Stimulated activated CD4-positive, alpha-beta T cell treated with anti-CD3 and anti-CD28 coated beads, TNF-alpha, amount 100 ng/mL, for 4 hours (primary cell): ENCODE measurements at regions not wholly inside any gene's neighbourhood (a gene's known extent, or its start where the extent isn't known, plus 50 kb on each side); places are given as distances from the start of the nearest gene placed in this dataset.
"Not testable (repeated sequence)": the region's sequence is repeated elsewhere in the genome, so short reads cannot be mapped to it uniquely, and the experiment has no call there.

Experiments used
- DNase-seq, 3 experiments: peaks; one replicate each; pipeline ENCODE4 v3.0.0-alpha.2; 2020; ENCODE audit warnings: low read depth in 3 of 3

- no peak for DNase-seq
Observed at GRCh38 chr13:44748439-44748838, 172.3 kb upstream of the TSC22D1 start.

- DNase-seq = no peak
Observed at GRCh38 chr13:44747179-44747578, 171.0 kb upstream of the TSC22D1 start.

- DNase-seq = no peak
Observed at GRCh38 chr13:44746690-44747089, 170.6 kb upstream of the TSC22D1 start.

DNA sequence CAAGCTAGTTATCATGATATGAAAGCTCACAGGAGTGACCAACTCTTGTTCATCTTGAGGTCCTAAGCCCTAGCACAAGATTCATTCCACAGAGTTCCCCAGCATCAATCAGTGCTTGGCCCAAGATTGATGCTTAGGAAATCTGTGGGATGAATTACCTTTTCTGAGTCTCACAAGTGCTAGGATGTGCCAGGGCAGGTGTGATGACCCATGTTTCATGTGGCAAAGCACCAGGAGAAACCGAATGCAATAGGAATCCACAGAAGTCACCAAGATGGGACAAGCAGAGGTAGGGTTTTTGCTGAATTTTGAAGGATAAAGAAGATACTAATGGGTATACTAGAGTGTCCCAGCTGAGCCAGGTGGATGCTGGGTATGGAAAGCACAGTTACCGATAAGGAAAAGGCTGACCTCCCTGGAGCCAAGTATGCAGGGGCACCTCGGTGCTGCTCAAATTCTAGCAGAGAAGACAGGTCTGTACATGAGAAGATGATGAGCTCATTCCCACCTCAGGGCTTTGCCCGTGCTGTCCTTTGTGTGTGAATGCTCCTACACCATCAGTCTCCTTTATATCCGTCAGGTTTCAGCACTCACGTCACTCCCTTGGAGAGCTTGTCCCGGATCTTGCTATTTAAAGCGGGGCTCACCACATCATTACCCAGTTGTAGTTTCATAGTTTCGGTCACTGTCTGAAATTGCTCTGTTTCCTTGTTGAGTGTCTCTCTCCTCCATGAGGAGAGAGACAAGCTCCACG, 168.9 kb upstream of the TSC22D1 start:
- no peak for DNase-seq

DNA sequence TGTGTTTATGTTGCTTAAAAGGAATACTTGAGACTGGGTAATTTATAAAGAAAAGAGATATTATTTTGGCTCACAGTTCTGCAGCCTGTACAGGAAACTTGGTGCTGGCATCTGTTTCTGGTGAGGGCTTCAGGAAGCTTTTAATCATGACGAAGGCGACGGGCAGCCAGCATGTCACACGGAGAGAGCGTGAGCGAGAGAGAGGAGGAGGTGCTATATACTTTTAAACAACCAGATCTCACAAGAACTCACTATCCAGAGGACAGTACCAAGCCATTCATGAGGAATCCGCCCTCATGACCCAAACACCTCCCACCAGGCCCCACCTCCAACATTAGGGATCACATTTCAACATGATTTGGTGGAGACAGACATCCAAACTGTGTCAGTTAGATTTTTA, 163.4 kb upstream of the TSC22D1 start:
- DNase-seq = no peak

GRCh38 chr13:44739120-44739519, 163.0 kb upstream of the TSC22D1 start:
- DNase-seq = no peak

- DNase-seq = no peak
Observed at GRCh38 chr13:44738463-44738862, 162.3 kb upstream of the TSC22D1 start.

DNA sequence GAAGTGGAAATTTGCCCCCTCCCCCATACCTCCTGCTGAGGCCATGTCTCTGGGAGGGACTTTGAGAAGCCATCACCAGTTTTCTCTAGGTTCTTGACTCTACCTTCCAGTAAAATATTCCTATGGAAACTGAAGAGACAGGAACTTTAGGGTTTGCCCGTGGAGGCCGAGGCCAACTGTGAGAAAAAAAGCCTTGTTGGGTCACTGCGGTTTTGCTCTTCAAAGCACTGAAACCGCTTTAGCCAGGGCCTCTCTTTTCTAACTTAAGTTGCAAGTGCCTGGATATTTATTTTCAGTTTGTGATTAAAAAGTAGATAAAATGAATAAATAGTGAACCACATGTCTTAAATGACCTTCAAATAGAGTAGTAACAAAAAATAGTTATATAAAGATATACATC, 159.7 kb upstream of the TSC22D1 start:
- DNase-seq = no peak

GRCh38 chr13:44734201-44734707, 158.1 kb upstream of the TSC22D1 start:
- DNase-seq = no peak

DNA sequence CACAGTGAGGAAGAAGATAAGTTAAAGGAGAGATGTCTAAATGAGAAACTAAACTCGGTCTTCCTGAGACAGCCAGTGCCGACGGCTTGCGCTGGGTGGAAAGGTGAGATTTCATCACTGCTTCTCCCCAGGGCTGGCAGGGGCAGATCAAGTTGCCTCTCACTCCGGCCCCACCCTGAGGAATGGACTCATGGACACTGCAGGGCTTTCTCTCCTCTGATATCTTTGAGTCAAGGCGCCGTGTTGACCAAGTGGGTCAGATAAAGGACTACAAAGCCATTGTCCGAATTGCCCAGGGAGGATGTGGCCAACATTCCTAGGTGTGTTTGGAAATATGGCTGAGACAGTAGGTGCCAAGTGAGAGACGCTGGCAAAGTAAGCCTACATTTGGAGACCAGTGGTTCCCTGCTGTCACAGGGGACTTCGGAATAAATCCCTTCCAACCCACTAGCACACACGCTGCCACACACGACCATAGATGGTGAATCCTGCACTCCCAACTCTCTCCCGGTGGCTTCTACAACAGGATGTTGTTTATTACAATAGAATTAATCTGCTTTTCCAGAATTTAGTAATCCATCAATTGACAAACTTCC, 156.5 kb upstream of the TSC22D1 start:
- DNase-seq = no peak

DNA sequence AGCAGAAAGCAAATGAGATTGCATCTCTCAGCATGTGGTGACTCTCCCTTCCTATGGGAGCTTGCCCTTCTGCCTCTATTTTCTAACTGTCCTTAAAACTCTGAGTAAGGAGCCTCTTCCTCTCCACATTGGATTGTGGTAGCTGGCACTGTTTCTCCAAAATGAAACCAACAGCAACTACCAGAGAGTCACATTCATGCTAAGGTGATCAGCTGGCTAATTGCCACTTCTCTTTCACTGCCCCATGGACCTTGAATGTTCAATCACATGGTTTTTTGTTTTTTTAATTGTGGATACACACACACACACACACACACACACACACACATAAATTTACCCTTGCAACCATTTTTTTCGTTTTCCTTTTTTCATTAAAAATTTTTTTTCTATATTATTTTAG, 154.7 kb upstream of the TSC22D1 start:
- no peak for DNase-seq

GRCh38 chr13:44730099-44730498, 154.0 kb upstream of the TSC22D1 start:
- DNase-seq = no peak

DNA sequence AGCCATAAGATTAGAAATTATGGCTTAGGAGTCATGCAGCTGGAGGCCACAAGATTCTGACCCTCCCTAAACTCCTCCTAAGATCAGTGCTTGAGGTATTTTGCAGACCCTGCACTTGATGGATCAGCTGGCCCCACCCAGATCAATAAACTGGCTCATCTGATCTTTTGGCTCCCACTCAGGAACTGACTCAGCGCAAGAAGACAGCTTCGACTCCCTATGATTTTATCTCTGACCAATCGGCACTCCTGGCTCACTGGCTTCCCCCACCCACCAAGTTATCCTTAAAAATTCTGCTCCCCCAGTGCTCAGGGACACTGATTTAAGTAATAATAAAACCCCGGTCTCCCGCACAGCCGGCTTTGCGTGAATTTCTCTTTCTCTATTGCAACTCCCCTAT, 151.5 kb upstream of the TSC22D1 start:
- not testable (repeated sequence) for DNase-seq

GRCh38 chr13:44726778-44727177, 150.6 kb upstream of the TSC22D1 start:
- no peak for DNase-seq

DNA sequence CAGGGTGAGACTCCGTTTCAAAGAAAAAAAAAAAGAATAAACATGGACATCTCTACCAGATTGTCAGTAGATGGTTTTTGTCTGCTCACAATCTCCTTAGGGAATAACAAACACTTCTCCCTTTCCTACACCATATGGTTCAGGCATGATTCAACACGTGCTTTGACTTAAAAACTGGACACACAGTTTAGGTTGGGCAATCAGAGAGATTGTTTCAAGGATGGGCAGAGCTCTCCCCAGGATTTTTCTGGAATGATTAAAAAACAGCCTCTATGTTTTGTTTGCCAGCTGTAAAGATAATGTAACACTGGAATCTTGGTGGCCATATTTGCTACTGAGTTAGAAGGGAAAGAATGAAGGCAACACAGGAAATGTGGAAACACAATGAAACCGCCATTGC, 150.1 kb upstream of the TSC22D1 start:
- no peak for DNase-seq

DNA sequence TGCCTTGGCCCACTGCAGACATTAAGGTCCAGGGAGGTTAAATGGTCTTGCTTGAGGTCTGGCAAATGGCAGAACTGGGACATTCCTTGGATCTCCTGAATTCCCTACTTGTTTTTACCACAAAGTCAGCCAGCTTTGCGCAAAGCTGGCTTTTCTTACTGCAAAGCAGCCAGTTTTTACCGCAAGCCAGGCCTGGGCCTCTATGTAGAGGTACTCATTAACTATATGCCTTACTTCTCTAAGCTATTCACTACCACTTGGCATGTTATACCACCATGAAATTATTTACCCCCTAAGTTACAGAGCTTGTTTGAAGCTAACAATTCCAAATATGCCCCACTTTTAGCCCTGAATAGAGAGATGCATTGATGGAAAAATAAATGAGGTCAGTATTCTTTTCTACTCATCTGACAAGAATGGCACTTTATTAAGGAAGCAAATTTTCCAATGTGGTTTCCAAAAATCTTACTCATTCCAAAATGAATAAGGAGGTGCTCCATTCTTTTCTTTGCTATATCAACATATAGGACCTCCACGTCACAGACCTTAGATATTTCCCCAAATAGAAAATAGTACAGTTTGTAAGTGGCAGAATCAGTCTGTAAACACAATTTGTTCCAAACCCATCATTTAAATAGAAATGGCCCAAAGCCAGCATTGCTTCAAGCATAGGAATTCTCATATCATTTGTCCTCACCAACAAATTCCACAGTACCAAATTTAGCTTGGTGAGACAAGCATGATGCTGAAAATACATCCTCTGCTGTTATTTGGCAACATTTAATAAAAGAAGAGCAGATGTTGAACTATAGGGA, 143.9 kb upstream of the TSC22D1 start:
- no peak for DNase-seq

GRCh38 chr13:44718467-44718866, 142.3 kb upstream of the TSC22D1 start:
- no peak for DNase-seq

DNA sequence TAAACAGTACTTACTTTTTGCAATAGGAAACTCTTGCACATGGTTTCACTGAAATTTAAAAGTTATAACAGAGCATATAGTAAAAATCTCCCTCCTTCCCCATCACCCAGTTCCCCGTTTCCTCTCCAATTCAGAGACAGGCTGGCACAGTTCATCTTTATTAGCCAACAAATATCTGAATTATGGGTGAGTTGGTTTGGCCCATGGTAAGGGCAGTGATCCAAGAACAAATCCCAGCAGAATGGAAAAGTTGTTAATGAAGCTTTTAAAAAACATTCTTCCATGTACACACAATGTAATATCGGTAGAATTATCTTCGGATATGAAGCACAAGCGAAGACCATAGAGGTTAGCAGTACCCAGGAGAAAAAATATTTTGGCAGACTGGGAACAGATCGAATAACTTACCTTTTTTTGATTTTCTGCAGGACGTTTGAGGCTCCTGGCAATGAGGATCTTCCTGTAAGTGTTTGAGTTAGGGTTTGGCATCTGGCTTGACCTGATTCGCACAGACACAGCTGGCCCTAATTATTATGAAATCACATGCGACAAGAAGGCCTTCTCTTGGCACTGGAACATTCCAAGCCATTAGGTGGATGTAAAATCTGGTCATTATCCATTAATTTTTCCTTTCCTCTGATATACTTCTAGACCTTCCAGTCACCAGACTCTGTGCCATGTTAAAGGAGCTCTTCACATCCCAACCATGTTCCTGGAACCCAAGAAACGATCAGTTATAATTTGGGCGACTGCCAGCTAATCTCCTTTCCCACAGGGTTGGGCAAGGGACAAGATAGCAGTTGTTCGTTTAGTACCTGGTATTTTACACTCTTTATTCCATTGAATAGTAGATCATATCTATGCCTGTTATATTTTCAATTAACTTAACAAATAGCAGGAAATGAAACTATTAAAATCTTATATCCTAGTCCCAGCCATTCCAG, 139.4 kb upstream of the TSC22D1 start:
- DNase-seq = no peak

DNA sequence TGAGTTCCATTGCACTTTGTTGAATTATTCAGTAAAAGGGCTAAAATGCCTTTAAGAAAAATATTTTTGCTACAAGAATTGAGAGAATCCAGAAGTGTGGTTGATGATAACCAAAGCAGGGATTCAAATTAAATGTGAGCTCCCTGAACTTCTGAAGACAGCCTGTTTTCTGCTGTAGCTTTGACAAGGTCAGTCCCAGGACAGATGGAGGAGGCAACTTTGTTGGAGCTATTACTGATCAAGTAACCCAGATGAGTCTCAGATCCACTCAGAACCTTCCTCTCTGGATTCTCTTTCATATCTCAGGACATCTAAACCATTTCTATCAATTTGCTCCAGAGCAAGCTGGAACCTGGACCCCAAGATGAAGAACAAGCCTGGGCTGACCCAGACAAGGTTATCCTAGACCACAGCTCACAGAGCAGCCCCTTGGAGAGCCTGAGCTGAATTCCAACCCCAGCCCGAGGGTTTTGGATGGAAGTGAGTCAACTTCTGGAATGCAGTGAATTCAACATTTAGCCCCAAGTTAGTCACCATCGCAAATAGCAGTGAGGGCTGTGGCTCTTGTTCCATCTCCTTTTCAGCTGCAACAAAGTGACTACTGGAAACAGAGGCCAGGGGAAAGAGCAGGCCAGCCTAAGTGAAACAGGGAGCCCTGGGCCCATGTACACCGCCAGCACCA, 137.8 kb upstream of the TSC22D1 start:
- DNase-seq = no peak

GRCh38 chr13:44711706-44712105, 135.6 kb upstream of the TSC22D1 start:
- no peak for DNase-seq

- DNase-seq = no peak
Observed at GRCh38 chr13:44710576-44710975, 134.4 kb upstream of the TSC22D1 start.
